Parathyroid adenoma (tissue), 2 donors: ENCODE measurements at regions not wholly inside any gene's neighbourhood (a gene's known extent, or its start where the extent isn't known, plus 50 kb on each side); places are given as distances from the start of the nearest gene placed in this dataset.
"Not testable (repeated sequence)": the region's sequence is repeated elsewhere in the genome, so short reads cannot be mapped to it uniquely, and the experiment has no call there.

Experiments used
- H2AFZ ChIP-seq: fragments of 300-600 bp; sonication (generic); one replicate; pipeline ENCODE4 v1.7.0; 2017; ENCODE audit warnings: antibody characterized with exemption, mild to moderate bottlenecking
- H3K27ac ChIP-seq: fragments of 300-600 bp; sonication (generic); one replicate; pipeline ENCODE4 v1.7.0; 2017
- H3K27me3 ChIP-seq: fragments of 300-600 bp; sonication (generic); one replicate; pipeline ENCODE4 v1.7.0; 2017; ENCODE audit warnings: low read length; ENCODE audit not compliant: control insufficient read depth, insufficient read depth
- H3K36me3 ChIP-seq: fragments of 300-600 bp; sonication (generic); one replicate; pipeline ENCODE4 v1.7.0; 2017; ENCODE audit warnings: low read length; ENCODE audit not compliant: control insufficient read depth, insufficient read depth
- H3K4me1 ChIP-seq: fragments of 300-600 bp; sonication (generic); one replicate; pipeline ENCODE4 v1.7.0; 2017; ENCODE audit warnings: control low read depth
- H3K4me2 ChIP-seq: fragments of 300-600 bp; sonication (generic); one replicate; pipeline ENCODE4 v1.7.0; 2017; ENCODE audit warnings: low read length
- H3K4me3 ChIP-seq: fragments of 300-600 bp; sonication (generic); one replicate; pipeline ENCODE4 v1.7.0; 2017; ENCODE audit warnings: low read depth, low read length
- H3K79me2 ChIP-seq: fragments of 300-600 bp; sonication (generic); one replicate; pipeline ENCODE4 v1.7.0; 2017; ENCODE audit warnings: control low read depth
- H3K9ac ChIP-seq: fragments of 300-600 bp; sonication (generic); one replicate; pipeline ENCODE4 v1.7.0; 2017; ENCODE audit warnings: mild to moderate bottlenecking
- H3K9me3 ChIP-seq: fragments of 300-600 bp; sonication (generic); one replicate; pipeline ENCODE4 v1.7.0; 2017; ENCODE audit warnings: low read length; ENCODE audit not compliant: control insufficient read depth
- CTCF ChIP-seq: fragments of 300-600 bp; sonication (generic); IDR thresholded peaks from one replicate; pipeline ENCODE4 v1.7.0; 2017; ENCODE audit warnings: antibody characterized with exemption, mild to moderate bottlenecking
- donor health status: primary hyperparathyroidism.

DNA sequence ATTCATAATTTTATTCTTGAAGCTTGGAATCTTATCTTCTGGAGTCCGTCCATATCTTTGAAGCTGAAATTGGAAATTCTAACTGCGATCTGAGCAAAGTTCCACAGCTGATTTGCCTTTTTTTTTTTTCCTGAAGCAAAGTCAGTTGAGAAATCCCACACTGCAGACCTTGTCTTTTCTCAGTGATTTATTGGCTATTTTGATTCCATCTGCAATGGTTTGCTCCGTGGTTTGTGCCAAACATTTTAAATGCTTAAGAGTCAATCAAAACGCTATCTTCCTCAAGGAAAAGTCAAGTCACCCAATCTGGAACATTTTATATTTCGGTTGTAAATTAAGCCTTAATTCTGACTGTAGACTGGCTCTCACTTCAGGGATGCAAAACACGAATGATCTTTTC lies 88.2 kb upstream of the GRIK1 start:
- no peak for TF ChIP-seq CTCF
- H3K4me1 ChIP-seq, result no peaks in the 10 kb centered on the region
- no peaks in the 10 kb centered on the region for H3K9me3 ChIP-seq

GRCh38 chr21:30023056-30023455 lies 83.3 kb upstream of the GRIK1 start:
- H3K36me3 ChIP-seq, H3K9ac ChIP-seq, H3K4me2 ChIP-seq, H3K4me3 ChIP-seq, H2AFZ ChIP-seq, H3K79me2 ChIP-seq, H3K27me3 ChIP-seq, H3K9me3 ChIP-seq, H3K27ac ChIP-seq, H3K4me1 ChIP-seq: not testable (repeated sequence)

More for the DNA sequence above, 88.2 kb upstream of the GRIK1 start:
- Histone ChIP-seq H3K27ac (no peak overlapping the region), H3K79me2 (no peaks in the 10 kb centered on the region), H3K27me3 (no peaks in the 10 kb centered on the region), H3K9ac (no peak overlapping the region), H3K4me2 (no peak overlapping the region), H3K4me3 (no peak overlapping the region), H2AFZ (no peak overlapping the region), H3K36me3 (no peaks in the 10 kb centered on the region)

DNA sequence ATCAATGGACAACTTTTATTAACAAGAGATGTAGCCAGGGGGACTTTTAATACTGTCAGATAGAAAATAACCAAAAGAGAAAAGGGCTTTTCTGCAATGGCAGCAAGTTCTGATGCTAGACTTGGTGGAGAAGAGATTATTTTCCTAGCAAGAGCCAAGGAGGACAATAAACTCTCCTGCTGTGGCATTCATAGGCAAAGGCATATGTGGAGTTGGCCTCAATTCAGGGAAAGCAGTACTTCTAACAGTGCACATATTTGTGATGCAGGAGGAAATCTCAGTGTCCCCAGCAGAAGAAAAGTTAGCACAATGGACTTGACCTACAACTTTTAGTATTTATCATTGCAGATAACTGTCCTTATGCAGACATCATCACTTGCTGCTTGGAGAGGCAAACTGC lies 75.1 kb upstream of the GRIK1 start:
- TF ChIP-seq CTCF, result no peak
- Histone ChIP-seq H3K79me2 (no peaks in the 10 kb centered on the region), H3K4me3 (no peak overlapping the region)

GRCh38 chr21:29991624-29992023 lies 51.8 kb upstream of the GRIK1 start:
- TF ChIP-seq CTCF, result no peak
- Histone ChIP-seq H3K4me1 (no peaks in the 10 kb centered on the region), H3K9ac (no peak overlapping the region), H2AFZ (no peak overlapping the region), H3K27me3 (no peaks in the 10 kb centered on the region), H3K36me3 (no peaks in the 10 kb centered on the region), H3K27ac (no peak overlapping the region), H3K79me2 (no peaks in the 10 kb centered on the region), H3K4me2 (no peak overlapping the region), H3K4me3 (no peak overlapping the region), H3K9me3 (no peaks in the 10 kb centered on the region)

More for the DNA sequence above, 75.1 kb upstream of the GRIK1 start:
- Histone ChIP-seq H2AFZ (no peak overlapping the region), H3K4me1 (no peaks in the 10 kb centered on the region), H3K9ac (no peak overlapping the region), H3K4me2 (no peak overlapping the region), H3K27me3 (no peaks in the 10 kb centered on the region), H3K9me3 (no peaks in the 10 kb centered on the region), H3K36me3 (no peaks in the 10 kb centered on the region), H3K27ac (no peak overlapping the region)

- Histone ChIP-seq H3K27me3 (no peaks in the 10 kb centered on the region), H3K36me3 (no peaks in the 10 kb centered on the region), H3K9ac (no peak overlapping the region), H3K27ac (no peak overlapping the region), H3K79me2 (no peaks in the 10 kb centered on the region), H3K4me2 (no peak overlapping the region), H3K9me3 (no peaks in the 10 kb centered on the region), H3K4me3 (no peak overlapping the region), H3K4me1 (no peaks in the 10 kb centered on the region), H2AFZ (no peak overlapping the region)
- TF ChIP-seq CTCF, result no peak
Observed at GRCh38 chr21:29989634-29990234, 49.9 kb upstream of the GRIK1 start.
